H9 (cell line): ENCODE measurements at regions not wholly inside any gene's neighbourhood (a gene's known extent, or its start where the extent isn't known, plus 50 kb on each side); places are given as distances from the start of the nearest gene placed in this dataset.

Experiments
- DNase-seq: peaks from one replicate; pipeline ENCODE4 v3.0.0-alpha.2; 2017
- H2AFZ ChIP-seq: one replicate; pipeline ENCODE4 v1.6.1; 2013; ENCODE audit warnings: mild to moderate bottlenecking, low read length, control low read depth, moderate library complexity
- H2AK5ac ChIP-seq: 2 replicates; pipeline ENCODE4 v1.6.1; 2013; ENCODE audit warnings: low read length, control low read depth, mixed read lengths; ENCODE audit not compliant: insufficient read length
- H2BK120ac ChIP-seq: one replicate; pipeline ENCODE4 v1.6.1; 2013; ENCODE audit warnings: low read depth, mild to moderate bottlenecking, low read length, control low read depth, inconsistent platforms; ENCODE audit not compliant: poor library complexity, severe bottlenecking
- H2BK12ac ChIP-seq: 2 replicates; pipeline ENCODE4 v1.6.1; 2013; ENCODE audit warnings: low read length, control low read depth, mixed read lengths, low read depth; ENCODE audit not compliant: insufficient read length
- H2BK15ac ChIP-seq: 2 replicates; pipeline ENCODE4 v1.6.1; 2013; ENCODE audit warnings: low read depth, low read length, control low read depth
- H2BK20ac ChIP-seq: one replicate; pipeline ENCODE4 v1.6.1; 2013; ENCODE audit warnings: low read depth, mild to moderate bottlenecking, low read length, control low read depth, inconsistent platforms; ENCODE audit not compliant: poor library complexity, severe bottlenecking
- H2BK5ac ChIP-seq: 2 replicates; pipeline ENCODE4 v1.6.1; 2013; ENCODE audit warnings: low read length, control low read depth, mixed read lengths; ENCODE audit not compliant: insufficient read length
- H3K14ac ChIP-seq: 2 replicates; pipeline ENCODE4 v1.6.1; 2013; ENCODE audit warnings: low read length, control low read depth; ENCODE audit not compliant: insufficient read depth
- H3K18ac ChIP-seq: 2 replicates; pipeline ENCODE4 v1.6.1; 2013; ENCODE audit warnings: low read depth, mild to moderate bottlenecking, mixed read lengths, low read length, control low read depth; ENCODE audit not compliant: insufficient read length
- H3K23ac ChIP-seq: 2 replicates; pipeline ENCODE4 v1.6.1; 2013; ENCODE audit warnings: low read length, control low read depth, mixed read lengths, low read depth; ENCODE audit not compliant: insufficient read length
- H3K23me2 ChIP-seq: 2 replicates; pipeline ENCODE4 v1.6.1; 2013; ENCODE audit warnings: low read depth, mild to moderate bottlenecking, mixed read lengths, low read length, control low read depth; ENCODE audit not compliant: insufficient read length, poor library complexity, severe bottlenecking
- H3K27ac ChIP-seq: 2 replicates; pipeline ENCODE4 v1.5.1; 2013; ENCODE audit warnings: low read length, control low read depth, mixed read lengths, low read depth; ENCODE audit not compliant: insufficient read length
- H3K27me3 ChIP-seq: 2 replicates; pipeline ENCODE4 v1.6.1; 2013; ENCODE audit warnings: low read length, control low read depth, inconsistent platforms; ENCODE audit not compliant: insufficient read depth
- H3K4ac ChIP-seq: 2 replicates; pipeline ENCODE4 v1.6.1; 2013; ENCODE audit warnings: low read depth, mild to moderate bottlenecking, control low read depth, inconsistent platforms, low read length, moderate library complexity
- H3K4me1 ChIP-seq: 2 replicates; pipeline ENCODE4 v1.6.1; 2013; ENCODE audit warnings: low read length, control low read depth, inconsistent platforms; ENCODE audit not compliant: insufficient read depth
- H3K4me2 ChIP-seq: 2 replicates; pipeline ENCODE4 v1.6.1; 2013; ENCODE audit warnings: low read length, control low read depth, mixed read lengths; ENCODE audit not compliant: insufficient read length, insufficient read depth
- H3K56ac ChIP-seq: 2 replicates; pipeline ENCODE4 v1.6.1; 2013; ENCODE audit warnings: low read depth, mild to moderate bottlenecking, mixed read lengths, low read length, control low read depth; ENCODE audit not compliant: insufficient read length
- H3K79me1 ChIP-seq: 2 replicates; pipeline ENCODE4 v1.6.1; 2013; ENCODE audit warnings: low read depth, mild to moderate bottlenecking, moderate library complexity, low read length, control low read depth, inconsistent platforms; ENCODE audit not compliant: insufficient read depth, poor library complexity, severe bottlenecking
- H3K79me2 ChIP-seq: 2 replicates; pipeline ENCODE4 v1.6.1; 2013; ENCODE audit warnings: low read length, control low read depth, inconsistent platforms; ENCODE audit not compliant: insufficient read depth
- H3K9ac ChIP-seq: 2 replicates; pipeline ENCODE4 v1.6.1; 2013; ENCODE audit warnings: low read length, control low read depth, mixed read lengths; ENCODE audit not compliant: insufficient read length; ENCODE audit errors: extremely low read depth
- H3K9me3 ChIP-seq: one replicate; pipeline ENCODE4 v1.6.1; 2013; ENCODE audit warnings: low read depth, low read length, inconsistent platforms; ENCODE audit not compliant: control insufficient read depth
- H3T11ph ChIP-seq: one replicate; pipeline ENCODE4 v1.6.1; 2013; ENCODE audit warnings: mild to moderate bottlenecking, low read length, control low read depth, inconsistent platforms
- H4K20me1 ChIP-seq: one replicate; pipeline ENCODE4 v1.6.1; 2013; ENCODE audit not compliant: control insufficient read depth, insufficient read length, insufficient read depth
- H4K5ac ChIP-seq: 2 replicates; pipeline ENCODE4 v1.6.1; 2013; ENCODE audit warnings: low read depth, mild to moderate bottlenecking, mixed read lengths, low read length, control low read depth; ENCODE audit not compliant: insufficient read length
- H4K8ac ChIP-seq: replicated peaks from 2 replicates; pipeline ENCODE4 v1.6.1; 2013; ENCODE audit warnings: low read length, control low read depth, mixed read lengths, low read depth; ENCODE audit not compliant: insufficient read length
- H4K91ac ChIP-seq: 2 replicates; pipeline ENCODE4 v1.6.1; 2013; ENCODE audit warnings: low read depth, mild to moderate bottlenecking, moderate library complexity, mixed read lengths, low read length, control low read depth; ENCODE audit not compliant: insufficient read length
- H3K27ac Mint-ChIP-seq, 3 experiments: 2 replicates in 2 of 3; 3 replicates in 1 of 3; pipeline ENCODE4 v1.8.0; 2020 to 2021; ENCODE audit warnings: mixed read lengths in 3 of 3, mild to moderate bottlenecking in 1 of 3, moderate library complexity in 1 of 3
- H3K27me3 Mint-ChIP-seq: 2 replicates; pipeline ENCODE4 v1.8.0; 2021; ENCODE audit warnings: low read depth, mild to moderate bottlenecking, moderate library complexity, mixed read lengths
- H3K36me3 Mint-ChIP-seq, 3 experiments: 2 replicates in 2 of 3; 3 replicates in 1 of 3; pipeline ENCODE4 v1.8.0; 2020 to 2021; ENCODE audit warnings: low read depth in 3 of 3, mixed read lengths in 3 of 3; ENCODE audit not compliant: insufficient read depth in 1 of 3
- H3K4me1 Mint-ChIP-seq, 2 experiments: 2 replicates each; pipeline ENCODE4 v1.8.0; 2020; ENCODE audit warnings: mixed read lengths in 2 of 2
- H3K4me3 Mint-ChIP-seq, 2 experiments: 2 replicates in 1 of 2; 3 replicates in 1 of 2; pipeline ENCODE4 v1.8.0; 2020 to 2021; ENCODE audit warnings: mild to moderate bottlenecking in 2 of 2, mixed read lengths in 2 of 2, moderate library complexity in 1 of 2
- H3K9me3 Mint-ChIP-seq, 2 experiments: 2 replicates in 1 of 2; 3 replicates in 1 of 2; pipeline ENCODE4 v1.8.0; 2020; ENCODE audit warnings: mild to moderate bottlenecking in 2 of 2, mixed read lengths in 2 of 2, moderate library complexity in 1 of 2
- WGBS: extraction: QIAGEN DNeasy Blood & Tissue Kit; methylation state at CpG from one replicate; pipeline ENCODE4 v1.1.7; 2013; ENCODE audit warnings: missing lambda C conversion rate, low lambda C conversion rate, mixed read lengths; ENCODE audit not compliant: insufficient read length; ENCODE audit errors: extremely low coverage; 5-methylcytosine and 5-hydroxymethylcytosine counted together
- TF ChIP-seq, protein P1 (sequence below): fragments of 200-600 bp; sonication (generic); conservative IDR thresholded peaks from 3 replicates; pipeline ENCODE4 v1.8.0; 2021; ENCODE audit warnings: antibody characterized with exemption, mild to moderate bottlenecking

DNA sequence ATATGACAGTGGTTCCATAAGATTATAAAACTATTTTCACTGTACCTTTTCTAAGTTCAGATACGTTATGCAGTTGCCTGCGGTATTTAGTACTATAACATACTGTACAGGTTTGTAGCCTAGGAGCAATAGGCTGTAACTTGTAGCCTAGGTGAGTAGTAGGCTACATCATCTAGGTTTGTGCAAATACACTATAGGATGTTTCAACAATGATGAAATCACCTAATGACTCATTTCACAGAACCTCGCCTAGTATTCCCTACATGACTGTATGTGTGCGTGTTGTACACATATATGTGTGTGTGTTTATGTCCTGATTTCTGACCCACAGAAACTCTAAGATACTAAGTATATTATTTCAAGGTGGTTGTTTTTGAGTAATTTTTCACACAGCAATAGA, 139.0 kb downstream of the HERPUD2 start:
- no peak overlapping the region for H2AK5ac ChIP-seq
- no peaks in the 10 kb centered on the region for H3K79me2 ChIP-seq
- H3K56ac ChIP-seq = no peak overlapping the region
- H4K5ac ChIP-seq = no peak overlapping the region
- no peak overlapping the region for H3K18ac ChIP-seq
- H3K4ac ChIP-seq = no peak overlapping the region
- no peaks in the 10 kb centered on the region for H3K23me2 ChIP-seq
- H2BK15ac ChIP-seq = no peak overlapping the region
- no peak overlapping the region for H3K4me3 Mint-ChIP-seq
- no peak overlapping the region for H2BK120ac ChIP-seq
- TF ChIP-seq, protein P1, sequence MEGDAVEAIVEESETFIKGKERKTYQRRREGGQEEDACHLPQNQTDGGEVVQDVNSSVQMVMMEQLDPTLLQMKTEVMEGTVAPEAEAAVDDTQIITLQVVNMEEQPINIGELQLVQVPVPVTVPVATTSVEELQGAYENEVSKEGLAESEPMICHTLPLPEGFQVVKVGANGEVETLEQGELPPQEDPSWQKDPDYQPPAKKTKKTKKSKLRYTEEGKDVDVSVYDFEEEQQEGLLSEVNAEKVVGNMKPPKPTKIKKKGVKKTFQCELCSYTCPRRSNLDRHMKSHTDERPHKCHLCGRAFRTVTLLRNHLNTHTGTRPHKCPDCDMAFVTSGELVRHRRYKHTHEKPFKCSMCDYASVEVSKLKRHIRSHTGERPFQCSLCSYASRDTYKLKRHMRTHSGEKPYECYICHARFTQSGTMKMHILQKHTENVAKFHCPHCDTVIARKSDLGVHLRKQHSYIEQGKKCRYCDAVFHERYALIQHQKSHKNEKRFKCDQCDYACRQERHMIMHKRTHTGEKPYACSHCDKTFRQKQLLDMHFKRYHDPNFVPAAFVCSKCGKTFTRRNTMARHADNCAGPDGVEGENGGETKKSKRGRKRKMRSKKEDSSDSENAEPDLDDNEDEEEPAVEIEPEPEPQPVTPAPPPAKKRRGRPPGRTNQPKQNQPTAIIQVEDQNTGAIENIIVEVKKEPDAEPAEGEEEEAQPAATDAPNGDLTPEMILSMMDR = no peak
- H3K4me1 ChIP-seq = no peaks in the 10 kb centered on the region
- no peak overlapping the region for H4K91ac ChIP-seq
- no peak overlapping the region for H2BK5ac ChIP-seq
- no peak overlapping the region for H3K23ac ChIP-seq
- no peak overlapping the region for H3T11ph ChIP-seq
- no peak overlapping the region for H2BK12ac ChIP-seq
- no peak overlapping the region for H2BK20ac ChIP-seq
- no peaks in the 10 kb centered on the region; a peak in 1 of 5 replicates for H3K9me3 Mint-ChIP-seq
- H4K8ac ChIP-seq = no peak overlapping the region
- no peak overlapping the region for H3K4me2 ChIP-seq
- H3K9me3 ChIP-seq = no peaks in the 10 kb centered on the region
- no CpG with 5 or more reads among the region's 4 CpGs for WGBS
- H4K20me1 ChIP-seq = no peaks in the 10 kb centered on the region
- no peak overlapping the region for H2AFZ ChIP-seq
- H3K27me3 ChIP-seq = no peaks in the 10 kb centered on the region
- no peaks in the 10 kb centered on the region for H3K79me1 ChIP-seq
- no peak overlapping the region for H3K27ac Mint-ChIP-seq
- H3K4me1 Mint-ChIP-seq = no peaks in the 10 kb centered on the region
- no peak overlapping the region for H3K14ac ChIP-seq
- no peak overlapping the region for H3K9ac ChIP-seq
- H3K27me3 Mint-ChIP-seq = no peaks in the 10 kb centered on the region
- H3K36me3 Mint-ChIP-seq = no peaks in the 10 kb centered on the region
- H3K27ac ChIP-seq = no peak overlapping the region
- DNase-seq = no peak
